Fibroblast of lung (primary cell): ENCODE measurements at regions not wholly inside any gene's neighbourhood (a gene's known extent, or its start where the extent isn't known, plus 50 kb on each side); places are given as distances from the start of the nearest gene placed in this dataset.
"Not testable (repeated sequence)": the region's sequence is repeated elsewhere in the genome, so short reads cannot be mapped to it uniquely, and the experiment has no call there.

ENCODE experiments used
- DNase-seq, 2 donors: peaks; one replicate each; pipeline versions ENCODE4 v3.0.0 to v3.0.0-alpha.2; 2010; ENCODE audit warnings: low read depth in 2 of 2
- H2AFZ ChIP-seq: 2 replicates; pipeline ENCODE4 v1.5.1; 2012; ENCODE audit warnings: low read length, control low read depth, inconsistent platforms
- H3K27ac ChIP-seq: 2 replicates; pipeline ENCODE4 v1.5.1; 2011; ENCODE audit warnings: low read length, control low read depth; ENCODE audit not compliant: insufficient read depth
- H3K27me3 ChIP-seq: 2 replicates; pipeline ENCODE4 v1.5.1; 2011; ENCODE audit warnings: mild to moderate bottlenecking, low read length; ENCODE audit not compliant: control insufficient read depth, insufficient read depth
- H3K36me3 ChIP-seq: 2 replicates; pipeline ENCODE4 v1.5.1; 2011; ENCODE audit warnings: low read length; ENCODE audit not compliant: control insufficient read depth, insufficient read depth
- H3K4me1 ChIP-seq: 2 replicates; pipeline ENCODE4 v1.5.1; 2011; ENCODE audit warnings: low read length; ENCODE audit not compliant: control insufficient read depth, insufficient read depth; ENCODE audit errors: extremely low read depth
- H3K4me2 ChIP-seq: 2 replicates; pipeline ENCODE4 v1.5.1; 2011; ENCODE audit warnings: low read length, control low read depth; ENCODE audit not compliant: insufficient read depth; ENCODE audit errors: extremely low read depth
- H3K4me3 ChIP-seq, 4 experiments: fragments of 200-600 bp in 1 of 4; sonication (generic) in 1 of 4; replicated peaks in 1 of 4; 2 replicates each; pipeline ENCODE4 v1.5.1; 2011 to 2016; ENCODE audit warnings: low read length in 4 of 4, low read depth in 3 of 4, mild to moderate bottlenecking in 3 of 4, control low read depth in 2 of 4, inconsistent platforms in 1 of 4, mixed read lengths in 1 of 4; ENCODE audit not compliant: insufficient read depth in 1 of 4; ENCODE audit errors: control extremely low read depth in 1 of 4
- H3K79me2 ChIP-seq: 2 replicates; pipeline ENCODE4 v1.5.1; 2012; ENCODE audit warnings: mild to moderate bottlenecking, low read length, inconsistent platforms; ENCODE audit not compliant: control insufficient read depth, insufficient read depth
- H3K9ac ChIP-seq: 2 replicates; pipeline ENCODE4 v1.5.1; 2011; ENCODE audit warnings: mild to moderate bottlenecking, low read length, control low read depth; ENCODE audit not compliant: insufficient read depth
- H3K9me3 ChIP-seq: 2 replicates; pipeline ENCODE4 v1.5.1; 2012; ENCODE audit warnings: low read depth, low read length; ENCODE audit not compliant: control insufficient read depth, insufficient read depth
- H4K20me1 ChIP-seq: 2 replicates; pipeline ENCODE4 v1.5.1; 2011; ENCODE audit warnings: low read length; ENCODE audit not compliant: control insufficient read depth, insufficient read depth; ENCODE audit errors: extremely low read depth
- EZH2 ChIP-seq: IDR thresholded peaks from 2 replicates; pipeline ENCODE4 v1.5.1; 2012; ENCODE audit warnings: low read length, control low read depth, mild to moderate bottlenecking; ENCODE audit errors: missing control alignments
- TF ChIP-seq, protein P1 (sequence below), 2 donors: IDR thresholded peaks in 1 of 2; conservative IDR thresholded peaks in 1 of 2; 1 replicate in 1 of 2; 2 replicates in 1 of 2; pipeline ENCODE4 v1.5.1; 2011 to 2012; ENCODE audit warnings: low read length in 2 of 2, control low read depth in 1 of 2, inconsistent platforms in 1 of 2, low read depth in 1 of 2, mild to moderate bottlenecking in 1 of 2

DNA sequence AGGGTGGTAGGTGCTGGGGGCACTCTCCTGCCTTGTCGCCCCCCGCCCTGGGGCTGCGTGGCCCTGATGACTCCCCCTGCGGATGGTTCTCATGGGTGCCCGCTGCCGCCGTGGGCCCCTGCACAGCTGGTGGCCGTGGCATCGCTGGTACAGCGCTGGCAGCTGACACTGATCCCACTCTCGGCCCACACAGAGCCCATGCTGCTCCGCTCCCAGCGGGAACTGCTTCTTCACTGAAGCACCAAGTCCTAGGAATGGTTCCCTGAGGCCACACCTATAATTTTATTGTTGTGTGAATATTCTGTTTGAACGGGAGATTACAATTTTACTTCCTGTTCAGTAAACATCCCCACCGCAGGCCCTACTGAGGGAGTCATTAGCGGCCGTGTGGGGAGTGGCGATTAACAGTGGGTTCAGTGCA, 138.6 kb upstream of the NKX1-1 start:
- H3K36me3 ChIP-seq: no peaks in the 10 kb centered on the region
- H3K9me3 ChIP-seq: no peaks in the 10 kb centered on the region
- TF ChIP-seq EZH2: no peak
- TF ChIP-seq, protein P1, sequence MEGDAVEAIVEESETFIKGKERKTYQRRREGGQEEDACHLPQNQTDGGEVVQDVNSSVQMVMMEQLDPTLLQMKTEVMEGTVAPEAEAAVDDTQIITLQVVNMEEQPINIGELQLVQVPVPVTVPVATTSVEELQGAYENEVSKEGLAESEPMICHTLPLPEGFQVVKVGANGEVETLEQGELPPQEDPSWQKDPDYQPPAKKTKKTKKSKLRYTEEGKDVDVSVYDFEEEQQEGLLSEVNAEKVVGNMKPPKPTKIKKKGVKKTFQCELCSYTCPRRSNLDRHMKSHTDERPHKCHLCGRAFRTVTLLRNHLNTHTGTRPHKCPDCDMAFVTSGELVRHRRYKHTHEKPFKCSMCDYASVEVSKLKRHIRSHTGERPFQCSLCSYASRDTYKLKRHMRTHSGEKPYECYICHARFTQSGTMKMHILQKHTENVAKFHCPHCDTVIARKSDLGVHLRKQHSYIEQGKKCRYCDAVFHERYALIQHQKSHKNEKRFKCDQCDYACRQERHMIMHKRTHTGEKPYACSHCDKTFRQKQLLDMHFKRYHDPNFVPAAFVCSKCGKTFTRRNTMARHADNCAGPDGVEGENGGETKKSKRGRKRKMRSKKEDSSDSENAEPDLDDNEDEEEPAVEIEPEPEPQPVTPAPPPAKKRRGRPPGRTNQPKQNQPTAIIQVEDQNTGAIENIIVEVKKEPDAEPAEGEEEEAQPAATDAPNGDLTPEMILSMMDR (conservative IDR thresholded peaks at IDR 0.05 in 1 of 2, IDR thresholded peaks at IDR 0.05 in 1 of 2; ENCODE audit: low read depth in 1 of 2, low read length in 2 of 2): no peak
- H3K9ac ChIP-seq: no peak overlapping the region
- H4K20me1 ChIP-seq: no peaks in the 10 kb centered on the region
- no peaks in the 10 kb centered on the region for H3K79me2 ChIP-seq
- no peak for DNase-seq
- no peak overlapping the region for H3K4me2 ChIP-seq
- H2AFZ ChIP-seq: no peak overlapping the region
- H3K27ac ChIP-seq: no peak overlapping the region
- no peaks in the 10 kb centered on the region for H3K4me1 ChIP-seq
- H3K27me3 ChIP-seq: no peaks in the 10 kb centered on the region
- no peak overlapping the region for H3K4me3 ChIP-seq

DNA sequence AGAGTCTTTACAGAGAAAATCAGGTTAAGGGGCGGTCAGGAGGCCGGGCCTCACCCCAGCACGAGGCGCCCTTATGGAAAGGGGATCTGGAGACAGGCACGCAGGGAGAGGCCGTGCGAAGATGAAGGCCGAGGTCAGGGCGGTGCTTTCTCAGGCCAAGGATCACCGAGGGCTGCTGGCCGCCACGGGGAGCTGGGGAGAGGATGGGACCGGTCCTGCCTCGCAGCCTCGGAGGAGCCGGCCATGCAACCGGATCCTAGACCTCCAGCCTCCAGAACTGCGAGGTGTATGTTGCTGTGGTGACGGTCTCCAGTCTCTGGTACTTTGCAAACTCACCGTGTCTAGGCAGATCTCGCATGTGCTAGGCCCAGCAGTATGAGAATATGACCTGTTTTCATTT, 138.2 kb upstream of the NKX1-1 start:
- H3K27ac ChIP-seq, H4K20me1 ChIP-seq, DNase-seq, H3K4me2 ChIP-seq, H3K79me2 ChIP-seq, H3K9me3 ChIP-seq, H3K9ac ChIP-seq, H3K27me3 ChIP-seq, H3K36me3 ChIP-seq, H3K4me1 ChIP-seq, H2AFZ ChIP-seq, H3K4me3 ChIP-seq: not testable (repeated sequence)

DNA sequence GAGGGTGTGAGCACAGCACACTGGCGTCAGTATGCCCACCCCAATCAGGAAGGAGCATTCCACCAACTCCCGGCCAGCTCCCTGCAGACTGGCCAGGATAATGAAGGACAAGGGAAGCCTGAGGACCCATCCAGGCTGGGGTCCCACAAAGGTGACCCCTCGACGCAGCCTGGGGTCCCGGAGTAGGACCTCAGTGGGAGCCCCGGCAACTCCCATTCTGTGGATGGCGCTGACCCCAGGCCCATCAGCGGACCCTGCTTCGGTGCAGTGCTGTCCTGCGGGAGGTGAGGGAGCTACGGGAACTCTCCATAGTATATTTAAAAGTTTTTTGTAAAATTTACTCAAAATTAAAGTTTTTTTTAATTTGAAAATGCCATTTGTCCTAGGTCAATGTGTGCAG, 137.7 kb upstream of the NKX1-1 start:
- Histone ChIP-seq H3K4me3 (no peak overlapping the region), H3K9ac (no peak overlapping the region), H3K27ac (no peak overlapping the region), H3K79me2 (no peaks in the 10 kb centered on the region), H4K20me1 (no peaks in the 10 kb centered on the region), H3K36me3 (no peaks in the 10 kb centered on the region), H3K4me1 (no peaks in the 10 kb centered on the region), H3K27me3 (no peaks in the 10 kb centered on the region), H3K9me3 (no peaks in the 10 kb centered on the region), H2AFZ (no peak overlapping the region), H3K4me2 (no peak overlapping the region)
- TF ChIP-seq EZH2: no peak
- TF ChIP-seq, protein P1 (conservative IDR thresholded peaks at IDR 0.05 in 1 of 2, IDR thresholded peaks at IDR 0.05 in 1 of 2; ENCODE audit: low read depth in 1 of 2, low read length in 2 of 2): no peak
- DNase-seq: no peak
